Ishikawa (cell line): ENCODE measurements at regions not wholly inside any gene's neighbourhood (a gene's known extent, or its start where the extent isn't known, plus 50 kb on each side); places are given as distances from the start of the nearest gene placed in this dataset.

Source experiments
- CEBPB ChIP-seq: IDR thresholded peaks from 2 replicates; pipeline ENCODE4 v1.6.1; 2012
- CREB1 ChIP-seq: IDR thresholded peaks from 2 replicates; pipeline ENCODE4 v1.6.1; 2012; ENCODE audit warnings: low read depth
- EGR1 ChIP-seq: IDR thresholded peaks from 2 replicates; pipeline ENCODE4 v1.6.1; 2012
- EP300 ChIP-seq: IDR thresholded peaks from 2 replicates; pipeline ENCODE4 v1.6.1; 2012; ENCODE audit warnings: borderline replicate concordance
- FOXM1 ChIP-seq: IDR thresholded peaks from 2 replicates; pipeline ENCODE4 v1.6.1; 2012; ENCODE audit warnings: low read depth, borderline replicate concordance
- NFIC ChIP-seq: IDR thresholded peaks from 2 replicates; pipeline ENCODE4 v1.6.1; 2012
- RAD21 ChIP-seq: IDR thresholded peaks from 2 replicates; pipeline ENCODE4 v1.6.1; 2012; ENCODE audit warnings: low read depth
- TAF1 ChIP-seq: IDR thresholded peaks from 2 replicates; pipeline ENCODE4 v1.6.1; 2012; ENCODE audit warnings: low read depth, mild to moderate bottlenecking
- TCF12 ChIP-seq: IDR thresholded peaks from 2 replicates; pipeline ENCODE4 v1.6.1; 2012; ENCODE audit warnings: low read depth
- TEAD4 ChIP-seq: IDR thresholded peaks from 2 replicates; pipeline ENCODE4 v1.6.1; 2012
- YY1 ChIP-seq: IDR thresholded peaks from 2 replicates; pipeline ENCODE4 v1.6.1; 2012; ENCODE audit warnings: low read depth
- ZBTB7A ChIP-seq: IDR thresholded peaks from 2 replicates; pipeline ENCODE4 v1.6.1; 2012; ENCODE audit warnings: low read depth
- TF ChIP-seq, protein P1 (sequence below): IDR thresholded peaks from 2 replicates; pipeline ENCODE4 v1.6.1; 2012; ENCODE audit warnings: low read depth, mild to moderate bottlenecking
- TF ChIP-seq, protein P2 (sequence below): IDR thresholded peaks from 2 replicates; pipeline ENCODE4 v1.6.1; 2012
- TF ChIP-seq, protein P3 (sequence below): IDR thresholded peaks from 2 replicates; pipeline ENCODE4 v1.6.1; 2012

DNA sequence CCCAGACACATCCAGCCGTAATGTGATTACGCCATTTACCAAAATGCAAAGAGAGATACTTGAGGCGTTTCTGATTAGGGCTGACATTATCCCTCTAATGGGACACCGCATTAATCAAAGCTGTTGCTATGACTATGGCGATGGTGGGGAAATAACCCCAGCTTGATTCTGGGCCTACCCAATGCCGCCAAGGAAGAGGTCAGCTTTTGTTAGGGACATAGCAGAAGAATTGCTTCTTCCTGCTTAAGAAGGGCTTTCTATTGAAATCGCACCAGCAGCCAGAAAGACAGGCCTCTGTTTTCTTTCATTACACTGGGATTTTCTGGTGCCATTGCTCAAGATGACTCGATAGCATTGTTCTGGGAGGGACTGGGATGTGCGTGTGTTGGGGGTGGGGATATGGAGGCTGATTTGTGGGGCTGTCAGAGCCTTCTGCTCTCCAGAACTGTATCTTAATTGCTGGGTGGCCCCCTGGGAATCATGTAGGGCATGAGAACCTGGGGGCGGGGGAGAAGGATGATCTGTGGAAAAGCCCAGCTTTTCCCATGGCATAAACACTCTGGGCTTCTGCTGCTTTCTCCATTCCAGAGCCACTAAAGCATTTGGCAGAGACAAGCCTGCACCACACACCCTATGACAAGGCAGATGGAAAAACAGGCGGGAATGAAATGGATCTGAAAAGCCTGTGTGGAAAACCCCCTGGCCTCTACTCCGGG lies 106.5 kb upstream of the RAD23B start:
- TF ChIP-seq, protein P1, sequence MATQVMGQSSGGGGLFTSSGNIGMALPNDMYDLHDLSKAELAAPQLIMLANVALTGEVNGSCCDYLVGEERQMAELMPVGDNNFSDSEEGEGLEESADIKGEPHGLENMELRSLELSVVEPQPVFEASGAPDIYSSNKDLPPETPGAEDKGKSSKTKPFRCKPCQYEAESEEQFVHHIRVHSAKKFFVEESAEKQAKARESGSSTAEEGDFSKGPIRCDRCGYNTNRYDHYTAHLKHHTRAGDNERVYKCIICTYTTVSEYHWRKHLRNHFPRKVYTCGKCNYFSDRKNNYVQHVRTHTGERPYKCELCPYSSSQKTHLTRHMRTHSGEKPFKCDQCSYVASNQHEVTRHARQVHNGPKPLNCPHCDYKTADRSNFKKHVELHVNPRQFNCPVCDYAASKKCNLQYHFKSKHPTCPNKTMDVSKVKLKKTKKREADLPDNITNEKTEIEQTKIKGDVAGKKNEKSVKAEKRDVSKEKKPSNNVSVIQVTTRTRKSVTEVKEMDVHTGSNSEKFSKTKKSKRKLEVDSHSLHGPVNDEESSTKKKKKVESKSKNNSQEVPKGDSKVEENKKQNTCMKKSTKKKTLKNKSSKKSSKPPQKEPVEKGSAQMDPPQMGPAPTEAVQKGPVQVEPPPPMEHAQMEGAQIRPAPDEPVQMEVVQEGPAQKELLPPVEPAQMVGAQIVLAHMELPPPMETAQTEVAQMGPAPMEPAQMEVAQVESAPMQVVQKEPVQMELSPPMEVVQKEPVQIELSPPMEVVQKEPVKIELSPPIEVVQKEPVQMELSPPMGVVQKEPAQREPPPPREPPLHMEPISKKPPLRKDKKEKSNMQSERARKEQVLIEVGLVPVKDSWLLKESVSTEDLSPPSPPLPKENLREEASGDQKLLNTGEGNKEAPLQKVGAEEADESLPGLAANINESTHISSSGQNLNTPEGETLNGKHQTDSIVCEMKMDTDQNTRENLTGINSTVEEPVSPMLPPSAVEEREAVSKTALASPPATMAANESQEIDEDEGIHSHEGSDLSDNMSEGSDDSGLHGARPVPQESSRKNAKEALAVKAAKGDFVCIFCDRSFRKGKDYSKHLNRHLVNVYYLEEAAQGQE, result no peak
- TF ChIP-seq EGR1 (no peak), CREB1 (no peak), TEAD4 (no peak), RAD21 (no peak), FOXM1 (no peak), EP300 (no peak), NFIC (no peak), YY1 (no peak), ZBTB7A (no peak), TAF1 (no peak), CEBPB (no peak)
- TF ChIP-seq, protein P2, sequence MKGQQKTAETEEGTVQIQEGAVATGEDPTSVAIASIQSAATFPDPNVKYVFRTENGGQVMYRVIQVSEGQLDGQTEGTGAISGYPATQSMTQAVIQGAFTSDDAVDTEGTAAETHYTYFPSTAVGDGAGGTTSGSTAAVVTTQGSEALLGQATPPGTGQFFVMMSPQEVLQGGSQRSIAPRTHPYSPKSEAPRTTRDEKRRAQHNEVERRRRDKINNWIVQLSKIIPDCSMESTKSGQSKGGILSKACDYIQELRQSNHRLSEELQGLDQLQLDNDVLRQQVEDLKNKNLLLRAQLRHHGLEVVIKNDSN, result no peak
- TF ChIP-seq, protein P3, sequence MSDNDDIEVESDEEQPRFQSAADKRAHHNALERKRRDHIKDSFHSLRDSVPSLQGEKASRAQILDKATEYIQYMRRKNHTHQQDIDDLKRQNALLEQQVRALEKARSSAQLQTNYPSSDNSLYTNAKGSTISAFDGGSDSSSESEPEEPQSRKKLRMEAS, result no peak

DNA sequence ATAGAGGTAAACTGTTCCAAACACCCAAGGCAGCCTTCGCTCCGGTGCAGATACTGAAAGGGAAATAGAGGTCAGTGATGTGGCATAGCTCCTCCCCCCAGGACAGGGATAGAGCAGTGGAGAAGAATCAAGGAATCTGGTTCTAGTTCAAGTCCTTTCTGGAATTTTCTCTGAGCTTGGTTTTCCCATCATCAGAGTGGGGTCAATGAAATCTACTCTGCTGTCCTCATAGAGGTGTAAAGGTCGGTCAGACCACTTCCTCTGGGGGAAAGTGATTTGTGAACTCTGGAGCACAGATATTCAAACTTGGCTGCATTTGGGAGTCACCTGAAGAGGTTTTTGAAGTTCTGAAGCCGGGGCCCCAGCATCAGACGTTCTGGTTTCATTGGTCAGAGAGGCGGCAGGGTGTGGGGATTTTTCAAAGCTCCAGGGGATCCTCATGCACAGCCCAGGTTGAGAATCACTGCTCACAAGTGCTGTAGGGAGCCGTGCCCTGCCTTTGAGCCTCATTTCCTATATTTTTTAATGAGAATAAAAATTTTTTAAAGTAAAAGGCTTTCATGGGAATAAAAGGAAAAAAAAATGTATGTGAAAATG lies 105.7 kb upstream of the RAD23B start:
- TF ChIP-seq CREB1 (no peak), CEBPB (no peak), FOXM1 (no peak), TAF1 (no peak), RAD21 (no peak), TEAD4 (no peak)
- TF ChIP-seq, protein P2, result no peak
- TF ChIP-seq, protein P3, result no peak

DNA sequence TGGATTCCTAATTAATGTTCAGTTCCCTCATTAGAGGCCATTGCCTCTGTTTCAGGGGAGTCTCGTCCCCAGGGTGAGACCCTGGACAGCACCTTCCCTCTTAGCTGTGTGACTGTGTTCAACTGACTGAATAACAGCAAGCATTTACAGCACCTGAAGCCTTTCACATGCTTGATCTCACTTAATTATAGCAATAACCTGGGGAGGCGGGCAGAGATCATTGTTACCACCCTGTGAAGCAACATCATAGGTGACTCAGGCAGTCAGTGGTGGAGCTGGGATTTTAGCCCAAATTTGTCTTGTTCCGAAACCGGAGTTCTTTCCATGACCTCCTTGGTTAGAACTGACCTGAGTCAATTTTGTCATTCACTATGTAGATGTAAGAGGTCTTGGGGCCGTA lies 105.2 kb upstream of the RAD23B start:
- TF ChIP-seq, protein P3, result no peak
- no peak for TF ChIP-seq TAF1
- no peak for TF ChIP-seq EGR1
- TF ChIP-seq, protein P1, result peak; percentile 31; the same call in 1 of the 2 replicates

DNA sequence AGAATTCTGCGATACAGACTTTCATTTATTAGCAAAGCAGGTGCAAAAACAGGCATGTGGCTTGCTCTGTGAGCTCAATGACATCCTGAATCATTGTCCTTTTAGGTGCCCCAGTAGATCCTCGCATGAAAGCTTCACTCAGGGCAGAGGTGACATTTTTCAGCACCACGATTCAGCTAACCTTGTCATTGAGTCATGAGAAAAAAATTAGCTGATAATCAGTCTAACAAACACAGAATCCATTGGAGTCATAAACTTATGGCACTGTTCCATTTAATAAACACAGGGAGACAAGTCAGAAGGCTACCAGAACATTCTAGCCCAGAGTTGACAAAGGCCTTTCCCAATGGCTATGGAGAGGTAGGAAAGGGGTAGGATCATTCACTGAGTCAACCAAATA lies 104.8 kb upstream of the RAD23B start:
- no peak for TF ChIP-seq CREB1
- TF ChIP-seq RAD21, result no peak
- TF ChIP-seq CEBPB, result no peak
- TF ChIP-seq, protein P3, result no peak
- TF ChIP-seq YY1, result no peak
- no peak for TF ChIP-seq TAF1
- no peak for TF ChIP-seq EGR1
- no peak for TF ChIP-seq TCF12
- no peak for TF ChIP-seq NFIC
- TF ChIP-seq EP300, result no peak
- TF ChIP-seq ZBTB7A, result no peak
- TF ChIP-seq, protein P2, result no peak

DNA sequence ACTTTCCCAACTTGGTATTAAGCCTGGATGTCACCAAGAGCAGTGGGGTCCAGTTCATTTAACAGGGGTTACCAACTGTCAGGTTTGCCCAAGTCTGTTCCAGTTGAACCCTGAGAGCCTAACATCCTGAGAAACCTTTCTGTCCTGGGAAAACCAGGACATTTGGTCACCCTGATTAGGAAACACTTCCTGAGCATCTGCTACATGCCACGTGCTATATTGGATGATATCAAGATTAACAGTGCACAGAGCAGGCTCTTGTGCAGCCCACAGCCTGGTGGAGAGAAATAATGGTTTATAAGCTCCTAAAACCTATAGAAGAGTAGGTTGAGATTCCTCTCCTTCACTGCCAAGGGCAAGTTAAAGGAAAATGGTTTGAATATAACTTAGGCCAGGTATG lies 102.9 kb upstream of the RAD23B start:
- TF ChIP-seq CEBPB (no peak), FOXM1 (no peak), TAF1 (no peak), RAD21 (no peak), NFIC (no peak), EP300 (no peak), ZBTB7A (no peak), TCF12 (no peak), EGR1 (no peak), TEAD4 (no peak), CREB1 (no peak)
- TF ChIP-seq, protein P1, result no peak
- TF ChIP-seq, protein P3, result no peak
- TF ChIP-seq, protein P2, result no peak
